HG03442 (cell line): ENCODE measurements at regions not wholly inside any gene's neighbourhood (a gene's known extent, or its start where the extent isn't known, plus 50 kb on each side); places are given as distances from the start of the nearest gene placed in this dataset.

Experiments used
- ATAC-seq: cut with Tn5 transposase; IDR thresholded peaks from one replicate; pipeline ENCODE4 v1.9.1; 2021; ENCODE audit warnings: mild to moderate bottlenecking, moderate library complexity; ENCODE audit not compliant: unreplicated experiment

- ATAC-seq, result no peak
Measured at GRCh38 chr10:58932577-58933314, 243.7 kb upstream of the PHYHIPL start.

GRCh38 chr10:58936364-58936763, 240.1 kb upstream of the PHYHIPL start:
- ATAC-seq, result no peak

- ATAC-seq, result no peak
Measured at GRCh38 chr10:58937423-58937822, 239.0 kb upstream of the PHYHIPL start.

- no peak for ATAC-seq
Measured at GRCh38 chr10:58942724-58943123, 233.7 kb upstream of the PHYHIPL start.

- ATAC-seq, result no peak
Measured at GRCh38 chr10:58943256-58943890, 233.1 kb upstream of the PHYHIPL start.

GRCh38 chr10:58943960-58944359, 232.5 kb upstream of the PHYHIPL start:
- no peak for ATAC-seq

- ATAC-seq, result no peak
Measured at GRCh38 chr10:58948303-58948702, 228.1 kb upstream of the PHYHIPL start.

GRCh38 chr10:58950618-58951017, 225.8 kb upstream of the PHYHIPL start:
- no peak for ATAC-seq

- ATAC-seq, result no peak
Measured at GRCh38 chr10:58951087-58951486, 225.4 kb upstream of the PHYHIPL start.

GRCh38 chr10:58951746-58952145, 224.7 kb upstream of the PHYHIPL start:
- ATAC-seq, result no peak

- no peak for ATAC-seq
Measured at GRCh38 chr10:58952162-58952601, 224.3 kb upstream of the PHYHIPL start.

GRCh38 chr10:58952747-58953466, 223.5 kb upstream of the PHYHIPL start:
- peak; percentile 74 for ATAC-seq

- ATAC-seq, result no peak
Measured at GRCh38 chr10:58954178-58954577, 222.3 kb upstream of the PHYHIPL start.

GRCh38 chr10:58955615-58956014, 220.8 kb upstream of the PHYHIPL start:
- no peak for ATAC-seq

GRCh38 chr10:58956926-58957325, 219.5 kb upstream of the PHYHIPL start:
- ATAC-seq, result no peak

- no peak for ATAC-seq
Measured at GRCh38 chr10:58957517-58957916, 218.9 kb upstream of the PHYHIPL start.

GRCh38 chr10:58963101-58963534, 213.3 kb upstream of the PHYHIPL start:
- no peak for ATAC-seq

- no peak for ATAC-seq
Measured at GRCh38 chr10:58963723-58964124, 212.7 kb upstream of the PHYHIPL start.

GRCh38 chr10:58965855-58966254, 210.6 kb upstream of the PHYHIPL start:
- no peak for ATAC-seq

- peak; percentile 79 for ATAC-seq
Measured at GRCh38 chr10:58967551-58968388, 208.7 kb upstream of the PHYHIPL start.

- ATAC-seq, result no peak
Measured at GRCh38 chr10:58968389-58968755, 208.1 kb upstream of the PHYHIPL start.
